ENCODE measurements at regions not wholly inside any gene's neighbourhood (a gene's known extent, or its start where the extent isn't known, plus 50 kb on each side); places are given as distances from the start of the nearest gene placed in this dataset.

DNA sequence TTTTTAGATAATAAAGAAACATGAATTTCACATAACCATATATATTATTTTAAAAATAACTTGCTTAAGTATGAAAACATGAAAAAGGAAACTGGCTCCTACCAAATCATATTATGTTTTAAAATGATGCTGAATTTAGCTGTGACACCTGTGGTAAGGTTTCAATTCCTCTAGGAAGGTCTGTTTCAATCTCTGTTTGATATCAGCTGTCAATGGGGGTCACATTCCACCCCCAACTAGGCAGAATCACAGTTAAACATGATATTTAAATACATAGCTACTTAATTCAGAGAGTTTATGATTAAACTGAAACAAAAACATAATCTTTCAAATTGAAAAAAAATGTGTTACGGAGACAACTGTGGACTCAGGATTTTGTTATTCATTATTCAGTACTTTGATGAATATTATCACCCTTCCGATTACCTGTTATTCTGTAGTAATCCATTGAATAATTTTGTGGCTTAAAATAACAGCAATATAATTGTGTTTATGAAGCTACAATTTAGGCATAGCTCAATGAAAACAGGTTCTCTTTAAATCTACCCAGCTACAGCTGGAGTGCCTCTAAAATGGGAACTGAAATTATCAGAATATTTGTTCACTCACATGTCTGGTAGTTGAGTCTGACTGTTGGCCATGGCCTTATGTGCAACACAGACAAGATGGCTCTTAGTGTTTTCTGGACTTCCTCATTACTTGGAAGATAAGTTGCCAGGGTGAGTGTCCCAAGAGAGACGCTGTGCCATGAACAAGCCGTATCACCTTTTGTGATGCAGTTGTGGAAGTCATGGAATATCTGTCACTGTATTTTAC lies 244.6 kb upstream of the ANO3 start:
- no peak for TF ChIP-seq POLR2AphosphoS5 (IDR thresholded peaks at IDR 0.05)
- TF ChIP-seq POLR2A (IDR thresholded peaks at IDR 0.05; ENCODE audit: low read depth): no peak
- TF ChIP-seq, protein P1, sequence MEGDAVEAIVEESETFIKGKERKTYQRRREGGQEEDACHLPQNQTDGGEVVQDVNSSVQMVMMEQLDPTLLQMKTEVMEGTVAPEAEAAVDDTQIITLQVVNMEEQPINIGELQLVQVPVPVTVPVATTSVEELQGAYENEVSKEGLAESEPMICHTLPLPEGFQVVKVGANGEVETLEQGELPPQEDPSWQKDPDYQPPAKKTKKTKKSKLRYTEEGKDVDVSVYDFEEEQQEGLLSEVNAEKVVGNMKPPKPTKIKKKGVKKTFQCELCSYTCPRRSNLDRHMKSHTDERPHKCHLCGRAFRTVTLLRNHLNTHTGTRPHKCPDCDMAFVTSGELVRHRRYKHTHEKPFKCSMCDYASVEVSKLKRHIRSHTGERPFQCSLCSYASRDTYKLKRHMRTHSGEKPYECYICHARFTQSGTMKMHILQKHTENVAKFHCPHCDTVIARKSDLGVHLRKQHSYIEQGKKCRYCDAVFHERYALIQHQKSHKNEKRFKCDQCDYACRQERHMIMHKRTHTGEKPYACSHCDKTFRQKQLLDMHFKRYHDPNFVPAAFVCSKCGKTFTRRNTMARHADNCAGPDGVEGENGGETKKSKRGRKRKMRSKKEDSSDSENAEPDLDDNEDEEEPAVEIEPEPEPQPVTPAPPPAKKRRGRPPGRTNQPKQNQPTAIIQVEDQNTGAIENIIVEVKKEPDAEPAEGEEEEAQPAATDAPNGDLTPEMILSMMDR (IDR thresholded peaks at IDR 0.05): no peak
